Lower lobe of right lung (tissue), 2 donors: ENCODE measurements at regions not wholly inside any gene's neighbourhood (a gene's known extent, or its start where the extent isn't known, plus 50 kb on each side); places are given as distances from the start of the nearest gene placed in this dataset.
A peak's percentile ranks its signal among the peaks of the same experiment; 100 is the strongest.

Source experiments
- ATAC-seq, 2 donors: fragments of 200-7000 bp; cut with Tn5 transposase; one replicate each; pipeline ENCODE4 v1.9.1; 2020 to 2022; ENCODE audit warnings: mild to moderate bottlenecking in 2 of 2, moderate library complexity in 2 of 2
- DNase-seq: peaks from one replicate; pipeline ENCODE4 v3.0.0-alpha.2; 2020
- H3K27ac ChIP-seq: fragments of 200-600 bp; one replicate; pipeline ENCODE4 v1.8.0; 2022
- H3K27me3 ChIP-seq: fragments of 200-600 bp; one replicate; pipeline ENCODE4 v1.8.0; 2022; ENCODE audit warnings: low read depth
- H3K36me3 ChIP-seq: fragments of 200-600 bp; one replicate; pipeline ENCODE4 v1.8.0; 2022; ENCODE audit warnings: mild to moderate bottlenecking
- H3K4me1 ChIP-seq: fragments of 200-600 bp; one replicate; pipeline ENCODE4 v1.8.0; 2022
- H3K4me3 ChIP-seq: fragments of 200-600 bp; one replicate; pipeline ENCODE4 v1.8.0; 2022; ENCODE audit warnings: mild to moderate bottlenecking
- H3K9me3 ChIP-seq: fragments of 200-600 bp; one replicate; pipeline ENCODE4 v1.8.0; 2022
- CTCF ChIP-seq: fragments of 200-600 bp; IDR thresholded peaks from one replicate; pipeline ENCODE4 v1.8.0; 2022; ENCODE audit warnings: antibody characterized with exemption, mild to moderate bottlenecking
- intact Hi-C: fragments of 100-400 bp; cut with DNase I; formaldehyde crosslinking; loops from one replicate; pipeline ENCODE4 v1.11.0; 2022
- donor health status: DM: no; HTN: yes; CAD: no; lungs with severe emphysema.

- peaks cover 45% of the 10 kb centered on the region for H3K4me1 ChIP-seq
- H3K4me3 ChIP-seq: no peak overlapping the region
- H3K36me3 ChIP-seq: no peaks in the 10 kb centered on the region
- ATAC-seq (no peak), DNase-seq (no peak)
- no peaks in the 10 kb centered on the region for H3K9me3 ChIP-seq
- TF ChIP-seq CTCF: no peak
- H3K27ac ChIP-seq: peak overlapping the region; percentile 29
- H3K27me3 ChIP-seq: no peaks in the 10 kb centered on the region
- intact Hi-C loops: no loop called here
Measured at GRCh38 chr2:62302631-62303435, 106.9 kb downstream of the B3GNT2 start.

GRCh38 chr2:62300925-62301324 lies 105.0 kb downstream of the B3GNT2 start:
- DNase-seq (no peak), ATAC-seq (no peak)
- H3K27me3 ChIP-seq: no peaks in the 10 kb centered on the region
- no peaks in the 10 kb centered on the region for H3K9me3 ChIP-seq
- no peak overlapping the region for H3K27ac ChIP-seq
- no peaks in the 10 kb centered on the region for H3K36me3 ChIP-seq
- intact Hi-C loops: no loop called here
- peaks cover 25% of the 10 kb centered on the region for H3K4me1 ChIP-seq
- no peak overlapping the region for H3K4me3 ChIP-seq
- TF ChIP-seq CTCF: no peak

- TF ChIP-seq CTCF: peak; percentile 38
- no peaks in the 10 kb centered on the region for H3K36me3 ChIP-seq
- no peak overlapping the region for H3K27ac ChIP-seq
- intact Hi-C loops: no loop called here
- peaks cover 24% of the 10 kb centered on the region for H3K4me1 ChIP-seq
- H3K27me3 ChIP-seq: no peaks in the 10 kb centered on the region
- DNase-seq (no peak), ATAC-seq (peak; percentile 37 to 48)
- H3K4me3 ChIP-seq: no peak overlapping the region
- H3K9me3 ChIP-seq: no peaks in the 10 kb centered on the region
Measured at GRCh38 chr2:62297624-62298010, 101.7 kb downstream of the B3GNT2 start.

GRCh38 chr2:62296832-62297623 lies 101.1 kb downstream of the B3GNT2 start:
- peaks cover 30% of the 10 kb centered on the region for H3K4me1 ChIP-seq
- ATAC-seq (no peak), DNase-seq (no peak)
- TF ChIP-seq CTCF: no peak
- intact Hi-C loops: no loop called here
- H3K27ac ChIP-seq: no peak overlapping the region
- H3K9me3 ChIP-seq: no peaks in the 10 kb centered on the region
- no peaks in the 10 kb centered on the region for H3K27me3 ChIP-seq
- no peaks in the 10 kb centered on the region for H3K36me3 ChIP-seq
- H3K4me3 ChIP-seq: no peak overlapping the region

GRCh38 chr2:62296034-62296831 lies 100.3 kb downstream of the B3GNT2 start:
- ATAC-seq: no peak
- peaks cover 38% of the 10 kb centered on the region for H3K4me1 ChIP-seq
- intact Hi-C loops: no loop called here
- no peak for DNase-seq
- H3K9me3 ChIP-seq: no peaks in the 10 kb centered on the region
- H3K4me3 ChIP-seq: no peak overlapping the region
- H3K36me3 ChIP-seq: no peaks in the 10 kb centered on the region
- no peak for TF ChIP-seq CTCF
- no peaks in the 10 kb centered on the region for H3K27me3 ChIP-seq
- no peak overlapping the region for H3K27ac ChIP-seq
